ENCODE measurements at regions not wholly inside any gene's neighbourhood (a gene's known extent, or its start where the extent isn't known, plus 50 kb on each side); places are given as distances from the start of the nearest gene placed in this dataset.
"Not testable (repeated sequence)": the region's sequence is repeated elsewhere in the genome, so short reads cannot be mapped to it uniquely, and the experiment has no call there.

GRCh38 chr22:11017108-11017507, 4510.9 kb upstream of the OR11H1 start:
- TF ChIP-seq POU6F1 (CRISPR knock-in tag; IDR thresholded peaks at IDR 0.05; ENCODE audit: borderline replicate concordance, low read depth); PATZ1 (CRISPR knock-in tag; IDR thresholded peaks at IDR 0.05; ENCODE audit: borderline replicate concordance); RARB (CRISPR knock-in tag; IDR thresholded peaks at IDR 0.05); ZC3H10 (CRISPR knock-in tag; IDR thresholded peaks at IDR 0.05); CSRNP3 (CRISPR knock-in tag; IDR thresholded peaks at IDR 0.05); ESRRG (CRISPR knock-in tag; IDR thresholded peaks at IDR 0.05); ARNTL (CRISPR knock-in tag; IDR thresholded peaks at IDR 0.05; ENCODE audit: borderline replicate concordance, low read depth); CSDC2 (CRISPR knock-in tag; IDR thresholded peaks at IDR 0.05); OSR1 (CRISPR knock-in tag; IDR thresholded peaks at IDR 0.05); ZFP3 (CRISPR knock-in tag; IDR thresholded peaks at IDR 0.05); ZFP30 (CRISPR knock-in tag; IDR thresholded peaks at IDR 0.05); TOX (CRISPR knock-in tag; IDR thresholded peaks at IDR 0.05; ENCODE audit: borderline replicate concordance); ZNF565 (CRISPR knock-in tag; conservative IDR thresholded peaks at IDR 0.05; ENCODE audit: low read depth): not testable (repeated sequence)

All from SK-N-SH treated with all-trans-retinoic acid at 6 μM for 48 hours (cell line).